CD4-positive, CD25-positive, alpha-beta regulatory T cell (primary cell): ENCODE measurements at regions not wholly inside any gene's neighbourhood (a gene's known extent, or its start where the extent isn't known, plus 50 kb on each side); places are given as distances from the start of the nearest gene placed in this dataset.
A peak's percentile ranks its signal among the peaks of the same experiment; 100 is the strongest.

Source experiments
- ATAC-seq, 2 donors: fragments of 150-1000 bp; cut with Tn5 transposase; one replicate each; pipeline ENCODE4 v1.10.0; 2021; ENCODE audit warnings: low read depth in 2 of 2, moderate number of reproducible peaks in 2 of 2, moderate library complexity in 1 of 2
- DNase-seq, 3 donors: peaks; one replicate each; pipeline versions ENCODE4 v3.0.0 to v3.0.0-alpha.2; 2012 to 2022; ENCODE audit warnings: mixed read lengths in 1 of 3
- H3K27ac ChIP-seq: one replicate; pipeline ENCODE4 v1.7.0; 2013; ENCODE audit warnings: mild to moderate bottlenecking, low read length; ENCODE audit not compliant: insufficient read depth, poor library complexity, severe bottlenecking
- H3K27me3 ChIP-seq: one replicate; pipeline ENCODE4 v1.7.0; 2013; ENCODE audit warnings: low read length; ENCODE audit not compliant: control insufficient read depth, insufficient read depth
- H3K36me3 ChIP-seq: one replicate; pipeline ENCODE4 v1.7.0; 2013; ENCODE audit warnings: mild to moderate bottlenecking, low read length, moderate library complexity; ENCODE audit not compliant: control insufficient read depth, insufficient read depth
- H3K4me1 ChIP-seq: 2 replicates; pipeline ENCODE4 v1.7.0; 2013; ENCODE audit warnings: mild to moderate bottlenecking, low read length; ENCODE audit not compliant: insufficient read depth, control insufficient read depth, poor library complexity, severe bottlenecking
- H3K4me3 ChIP-seq: one replicate; pipeline ENCODE4 v1.7.0; 2013; ENCODE audit warnings: low read depth, mild to moderate bottlenecking, low read length, moderate library complexity
- H3K9me3 ChIP-seq, 2 experiments: 1 replicate in 1 of 2; 2 replicates in 1 of 2; pipeline ENCODE4 v1.7.0; 2013; ENCODE audit warnings: low read length in 2 of 2, mild to moderate bottlenecking in 1 of 2, moderate library complexity in 1 of 2; ENCODE audit not compliant: control insufficient read depth in 2 of 2
- H3K27ac Mint-ChIP-seq, 3 donors: one replicate each; pipeline ENCODE4 v1.8.0; 2020 to 2022; ENCODE audit warnings: mild to moderate bottlenecking in 3 of 3, mixed read lengths in 3 of 3, moderate library complexity in 2 of 3
- H3K27me3 Mint-ChIP-seq: one replicate; pipeline ENCODE4 v1.8.0; 2022; ENCODE audit warnings: mild to moderate bottlenecking, mixed read lengths
- H3K36me3 Mint-ChIP-seq: one replicate; pipeline ENCODE4 v1.8.0; 2020; ENCODE audit warnings: mixed read lengths
- H3K4me1 Mint-ChIP-seq, 4 donors: one replicate each; pipeline ENCODE4 v1.8.0; 2020 to 2022; ENCODE audit warnings: mixed read lengths in 4 of 4, mild to moderate bottlenecking in 1 of 4
- H3K4me3 Mint-ChIP-seq, 4 donors: one replicate each; pipeline ENCODE4 v1.8.0; 2020 to 2022; ENCODE audit warnings: mild to moderate bottlenecking in 4 of 4, mixed read lengths in 4 of 4, moderate library complexity in 3 of 4
- H3K9me3 Mint-ChIP-seq, 7 donors: one replicate each; pipeline ENCODE4 v1.8.0; 2020 to 2022; ENCODE audit warnings: mixed read lengths in 7 of 7, mild to moderate bottlenecking in 3 of 7, moderate library complexity in 2 of 7

GRCh38 chr17:59466946-59467801 lies 98.2 kb upstream of the DHX40 start:
- Histone ChIP-seq H3K4me1 (no peaks in the 10 kb centered on the region), H3K9me3 (no peaks in the 10 kb centered on the region), H3K36me3 (no peaks in the 10 kb centered on the region), H3K27ac (no peak overlapping the region), H3K4me3 (no peak overlapping the region), H3K27me3 (peaks cover 2% of the 10 kb centered on the region)
- no peaks in the 10 kb centered on the region for H3K9me3 Mint-ChIP-seq
- peaks cover 0 to 2% (median 0%) of the 10 kb centered on the region in 4 donors for H3K4me1 Mint-ChIP-seq
- H3K27me3 Mint-ChIP-seq: peaks cover 10% of the 10 kb centered on the region
- no peak overlapping the region for H3K4me3 Mint-ChIP-seq
- ATAC-seq (no peak), DNase-seq (no peak)
- H3K27ac Mint-ChIP-seq: peak overlapping the region in 1 of 3 donors; percentile 83
- no peaks in the 10 kb centered on the region for H3K36me3 Mint-ChIP-seq

- H3K36me3 ChIP-seq: no peaks in the 10 kb centered on the region
- Mint-ChIP-seq H3K4me3 (no peak overlapping the region), H3K4me1 (peaks cover 0 to 2% (median 0%) of the 10 kb centered on the region in 4 donors), H3K27ac (no peak overlapping the region), H3K9me3 (no peaks in the 10 kb centered on the region), H3K27me3 (peaks cover 4% of the 10 kb centered on the region), H3K36me3 (no peaks in the 10 kb centered on the region)
- no peak overlapping the region for H3K4me3 ChIP-seq
- H3K9me3 ChIP-seq: no peaks in the 10 kb centered on the region
- ATAC-seq: no peak
- DNase-seq: no peak
- no peak overlapping the region for H3K27ac ChIP-seq
- H3K4me1 ChIP-seq: no peaks in the 10 kb centered on the region
- peaks cover 2% of the 10 kb centered on the region for H3K27me3 ChIP-seq
These were observed 95.5 kb upstream of the DHX40 start for GRCh38 chr17:59469786-59470485.

- no peak overlapping the region for H3K4me3 Mint-ChIP-seq
- H3K27me3 ChIP-seq: peaks cover 2% of the 10 kb centered on the region
- H3K9me3 Mint-ChIP-seq: no peaks in the 10 kb centered on the region
- no peaks in the 10 kb centered on the region for H3K4me1 ChIP-seq
- no peaks in the 10 kb centered on the region for H3K9me3 ChIP-seq
- no peak for DNase-seq
- ATAC-seq: no peak
- H3K36me3 Mint-ChIP-seq: no peaks in the 10 kb centered on the region
- no peak overlapping the region for H3K4me3 ChIP-seq
- peaks cover 0 to 2% (median 0%) of the 10 kb centered on the region in 4 donors for H3K4me1 Mint-ChIP-seq
- no peak overlapping the region for H3K27ac ChIP-seq
- H3K27ac Mint-ChIP-seq: no peak overlapping the region
- peaks cover 4% of the 10 kb centered on the region for H3K27me3 Mint-ChIP-seq
- H3K36me3 ChIP-seq: no peaks in the 10 kb centered on the region
These were observed 94.6 kb upstream of the DHX40 start for GRCh38 chr17:59470624-59471297.

- ATAC-seq (no peak), DNase-seq (no peak)
- no peaks in the 10 kb centered on the region for H3K9me3 Mint-ChIP-seq
- H3K27ac ChIP-seq: no peak overlapping the region
- H3K27me3 ChIP-seq: peaks cover 2% of the 10 kb centered on the region
- H3K4me1 Mint-ChIP-seq: no peaks in the 10 kb centered on the region
- no peaks in the 10 kb centered on the region for H3K36me3 ChIP-seq
- H3K9me3 ChIP-seq: no peaks in the 10 kb centered on the region
- peaks cover 12% of the 10 kb centered on the region for H3K27me3 Mint-ChIP-seq
- no peak overlapping the region for H3K4me3 ChIP-seq
- no peak overlapping the region for H3K4me3 Mint-ChIP-seq
- H3K4me1 ChIP-seq: no peaks in the 10 kb centered on the region
- H3K27ac Mint-ChIP-seq: no peak overlapping the region
- no peaks in the 10 kb centered on the region for H3K36me3 Mint-ChIP-seq
These were observed 89.0 kb upstream of the DHX40 start for GRCh38 chr17:59476413-59476812.

- ATAC-seq: no peak
- Histone ChIP-seq H3K27me3 (peaks cover 6% of the 10 kb centered on the region), H3K27ac (no peak overlapping the region), H3K9me3 (no peaks in the 10 kb centered on the region), H3K4me3 (no peak overlapping the region), H3K4me1 (no peaks in the 10 kb centered on the region), H3K36me3 (no peaks in the 10 kb centered on the region)
- Mint-ChIP-seq H3K9me3 (peaks cover 0 to 2% (median 0%) of the 10 kb centered on the region in 7 donors), H3K27me3 (peaks cover 20% of the 10 kb centered on the region), H3K36me3 (no peaks in the 10 kb centered on the region), H3K27ac (no peak overlapping the region), H3K4me1 (peaks cover 0 to 9% (median 4%) of the 10 kb centered on the region in 4 donors), H3K4me3 (no peak overlapping the region)
- DNase-seq: no peak
These were observed 86.3 kb upstream of the DHX40 start for GRCh38 chr17:59479141-59479540.

- Histone ChIP-seq H3K9me3 (no peaks in the 10 kb centered on the region), H3K36me3 (no peaks in the 10 kb centered on the region), H3K27me3 (peaks cover 16% of the 10 kb centered on the region), H3K27ac (no peak overlapping the region), H3K4me1 (no peaks in the 10 kb centered on the region), H3K4me3 (no peak overlapping the region)
- Mint-ChIP-seq H3K27ac (no peak overlapping the region), H3K4me1 (peaks cover 0 to 9% (median 4%) of the 10 kb centered on the region in 4 donors), H3K27me3 (peaks cover 35% of the 10 kb centered on the region), H3K36me3 (no peaks in the 10 kb centered on the region), H3K9me3 (peaks cover 0 to 2% (median 0%) of the 10 kb centered on the region in 7 donors), H3K4me3 (no peak overlapping the region)
- DNase-seq: peak in 1 of 3 donors; percentile 40
- no peak for ATAC-seq
These were observed 81.5 kb upstream of the DHX40 start for GRCh38 chr17:59483860-59484259.

GRCh38 chr17:59485015-59485414 lies 80.4 kb upstream of the DHX40 start:
- no peak overlapping the region for H3K4me3 ChIP-seq
- Mint-ChIP-seq H3K36me3 (no peaks in the 10 kb centered on the region), H3K27me3 (peaks cover 36% of the 10 kb centered on the region), H3K4me1 (peaks cover 0 to 9% (median 4%) of the 10 kb centered on the region in 4 donors), H3K9me3 (peaks cover 0 to 2% (median 0%) of the 10 kb centered on the region in 7 donors), H3K4me3 (no peak overlapping the region), H3K27ac (no peak overlapping the region)
- H3K9me3 ChIP-seq: no peaks in the 10 kb centered on the region
- H3K4me1 ChIP-seq: no peaks in the 10 kb centered on the region
- DNase-seq (no peak), ATAC-seq (no peak)
- H3K27ac ChIP-seq: no peak overlapping the region
- no peaks in the 10 kb centered on the region for H3K36me3 ChIP-seq
- H3K27me3 ChIP-seq: peaks cover 16% of the 10 kb centered on the region
